Middle frontal gyrus (tissue), 1 donor: ENCODE measurements at regions not wholly inside any gene's neighbourhood (a gene's known extent, or its start where the extent isn't known, plus 50 kb on each side); places are given as distances from the start of the nearest gene placed in this dataset.
"Not testable (repeated sequence)": the region's sequence is repeated elsewhere in the genome, so short reads cannot be mapped to it uniquely, and the experiment has no call there.

Experiments used
- DNase-seq: peaks from one replicate; pipeline ENCODE4 v3.0.0-alpha.2; 2015; ENCODE audit warnings: low spot score; ENCODE audit errors: extremely low spot score

DNA sequence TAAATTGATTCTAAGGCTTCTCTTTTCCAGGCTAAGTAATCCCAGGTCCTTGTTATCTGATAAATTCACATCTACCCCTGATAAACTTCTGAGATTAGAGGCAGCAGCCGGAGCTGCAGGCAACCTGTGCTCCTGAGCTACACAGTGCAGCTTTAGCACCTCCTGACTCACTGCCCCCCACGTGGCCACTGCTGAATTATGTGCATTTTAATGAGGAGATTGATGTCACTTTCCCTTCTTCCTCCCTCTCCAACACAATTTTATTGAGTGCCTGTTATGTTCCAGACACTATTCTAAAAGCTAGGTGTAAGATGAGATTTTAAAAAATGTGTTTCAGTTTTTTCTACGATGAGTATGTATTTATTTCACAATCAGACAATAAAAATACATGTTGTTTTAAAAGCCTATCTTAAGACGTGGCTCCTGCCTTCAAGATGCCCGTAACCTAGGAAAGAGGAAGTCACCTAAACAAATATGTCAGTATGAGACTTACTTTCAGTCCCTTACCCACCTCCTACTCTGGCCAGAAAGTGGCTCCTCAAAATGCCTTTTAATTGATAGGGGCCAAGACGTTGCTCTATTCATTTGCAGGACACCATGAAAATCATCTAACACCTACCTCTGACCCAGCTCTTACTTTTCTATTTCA lies 161.5 kb upstream of the PFN2 start:
- no peak for DNase-seq

DNA sequence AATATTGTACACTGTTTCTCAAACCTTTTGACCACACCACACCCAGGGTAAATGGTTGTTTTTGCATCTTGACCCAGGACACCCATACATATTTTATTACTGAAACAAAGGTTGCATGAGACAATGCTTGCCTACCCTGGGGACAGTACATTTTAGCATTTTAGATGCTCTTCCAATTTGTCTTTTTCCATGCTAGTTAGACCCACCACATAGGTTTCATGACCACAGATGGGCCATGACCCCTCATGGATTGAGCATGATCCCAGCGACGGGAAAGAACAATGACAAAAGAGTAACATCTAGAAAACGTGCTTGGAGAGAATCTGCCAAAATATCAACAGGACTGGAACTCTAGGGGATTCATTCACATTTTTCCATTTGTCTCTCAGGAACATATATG lies 161.0 kb upstream of the PFN2 start:
- DNase-seq: no peak

DNA sequence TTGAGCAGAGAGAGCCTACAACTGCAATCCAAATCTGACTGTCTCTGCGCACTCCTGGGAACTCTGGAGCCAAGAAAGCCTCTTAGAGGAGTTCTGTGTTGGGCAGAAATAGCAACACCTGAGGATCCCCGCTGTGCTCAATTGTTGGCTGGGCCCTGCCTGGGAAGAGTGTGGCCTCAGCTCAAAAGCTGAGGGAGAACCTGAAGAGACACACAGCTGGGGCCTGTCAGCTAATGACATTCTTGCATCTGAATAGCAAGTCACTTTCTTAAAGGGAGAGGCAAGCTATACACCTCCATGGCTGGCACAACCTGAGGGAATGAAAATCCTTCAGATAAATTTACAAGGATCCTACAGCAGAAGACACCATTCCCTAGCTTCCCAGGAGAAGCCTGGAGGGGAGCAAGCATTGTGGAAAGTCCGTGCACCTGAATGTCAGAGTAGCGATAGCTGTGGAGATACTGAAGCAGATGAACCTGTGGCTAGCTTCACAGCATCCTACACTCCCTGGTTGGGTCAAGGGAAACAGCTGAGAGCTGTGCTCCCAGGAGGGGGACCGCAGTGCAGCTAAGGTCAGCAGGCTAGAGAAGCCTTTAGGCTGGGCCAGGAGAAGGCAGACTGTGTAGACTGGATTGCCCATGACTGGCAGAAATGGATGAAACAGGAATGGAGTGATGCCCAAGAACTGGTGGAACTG lies 159.9 kb upstream of the PFN2 start:
- no peak for DNase-seq

DNA sequence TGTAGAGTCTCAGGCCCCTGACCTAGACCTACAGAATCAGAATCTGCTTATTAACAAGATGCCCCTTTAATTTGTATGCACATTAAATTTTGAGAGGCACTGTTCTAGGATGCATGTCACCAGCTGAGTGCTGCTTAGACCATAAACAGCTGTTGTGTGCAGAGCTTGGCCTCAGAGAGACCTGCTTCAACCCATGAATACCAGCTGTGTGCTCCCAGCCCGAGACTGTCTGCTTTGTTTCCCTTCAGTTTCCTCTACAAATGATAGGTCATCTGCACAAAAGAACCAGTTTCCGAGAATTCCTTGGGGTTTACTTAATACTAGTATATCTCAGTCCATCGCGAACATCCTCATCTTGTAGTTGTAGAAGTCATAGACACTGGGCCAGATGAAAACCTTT lies 158.5 kb upstream of the PFN2 start:
- no peak for DNase-seq

DNA sequence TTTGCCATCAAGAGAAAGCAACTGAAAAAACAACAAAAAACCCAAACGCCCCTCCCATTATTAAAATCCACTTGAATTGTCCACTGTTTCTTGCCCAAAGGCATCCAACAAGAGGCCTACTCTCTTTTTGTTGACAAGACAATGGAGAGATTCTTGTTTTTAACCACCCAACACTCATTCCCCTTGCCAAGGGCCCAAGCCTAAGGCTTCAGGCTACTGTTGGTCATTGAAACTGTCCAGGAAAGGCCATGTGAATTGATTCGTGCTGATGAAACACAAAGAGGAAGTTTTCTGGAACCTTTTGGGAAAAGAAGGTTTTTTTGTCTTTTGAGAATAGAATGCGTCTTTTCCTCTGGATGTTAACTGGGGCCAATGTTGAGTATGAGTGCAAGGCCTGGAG lies 157.4 kb upstream of the PFN2 start:
- no peak for DNase-seq

DNA sequence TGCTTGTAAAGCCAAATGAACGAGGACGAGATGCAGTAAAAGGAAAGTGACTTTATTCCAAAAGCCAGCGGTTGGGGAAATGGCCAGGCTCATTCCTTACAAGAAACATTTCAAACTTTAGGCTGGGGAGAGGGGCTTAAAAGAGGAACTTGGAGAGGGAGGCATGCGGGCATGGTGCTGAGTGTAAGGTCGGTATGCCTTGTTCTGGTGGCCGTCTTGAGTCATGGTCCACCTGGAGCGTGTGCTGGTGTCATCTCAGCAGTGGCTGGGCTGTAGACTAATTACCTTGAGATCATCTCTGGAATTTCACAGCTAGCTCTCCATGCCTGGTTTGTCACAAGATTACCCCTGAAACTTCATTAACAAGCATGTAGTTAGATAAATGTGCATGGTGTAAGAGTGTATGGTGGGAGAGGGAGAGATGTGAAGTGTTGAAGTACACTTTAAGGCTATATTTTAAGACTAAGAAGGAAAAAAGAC lies 156.4 kb upstream of the PFN2 start:
- no peak for DNase-seq

DNA sequence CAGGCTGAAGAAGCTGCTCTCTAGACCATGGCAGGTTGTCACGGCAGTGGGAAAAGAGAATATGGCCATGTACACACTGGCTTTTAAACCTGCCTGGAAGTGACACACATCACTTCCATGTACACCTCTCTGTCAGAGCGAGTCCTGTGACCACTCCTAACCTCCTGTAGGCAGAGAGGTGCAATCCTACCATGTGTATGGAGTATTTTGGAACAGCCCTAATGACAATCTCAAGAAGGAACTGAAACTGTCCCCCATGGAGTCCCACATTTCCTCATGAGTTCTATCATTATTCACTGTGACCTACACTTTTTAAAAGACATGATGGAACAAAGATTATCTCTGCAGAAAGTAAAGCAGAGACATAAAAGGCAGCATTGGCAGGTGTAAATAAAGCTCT lies 153.4 kb upstream of the PFN2 start:
- no peak for DNase-seq

DNA sequence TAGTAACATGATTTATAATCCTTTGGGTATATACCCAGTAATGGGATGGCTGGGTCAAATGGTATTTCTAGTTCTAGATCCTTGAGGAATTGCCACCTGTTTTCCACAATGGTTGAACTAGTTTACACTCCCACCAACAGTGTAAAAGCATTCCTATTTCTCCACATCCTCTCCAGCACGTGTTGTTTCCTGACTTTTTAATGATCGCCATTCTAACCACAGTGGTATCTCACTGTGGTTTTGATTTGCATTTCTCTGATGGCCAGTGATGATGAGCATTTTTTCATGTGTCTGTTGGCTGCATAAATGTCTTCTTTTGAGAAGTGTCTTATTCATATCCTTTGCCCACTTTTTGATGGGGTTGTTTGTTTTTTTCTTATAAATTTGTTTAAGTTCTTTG lies 152.6 kb upstream of the PFN2 start:
- DNase-seq: not testable (repeated sequence)

DNA sequence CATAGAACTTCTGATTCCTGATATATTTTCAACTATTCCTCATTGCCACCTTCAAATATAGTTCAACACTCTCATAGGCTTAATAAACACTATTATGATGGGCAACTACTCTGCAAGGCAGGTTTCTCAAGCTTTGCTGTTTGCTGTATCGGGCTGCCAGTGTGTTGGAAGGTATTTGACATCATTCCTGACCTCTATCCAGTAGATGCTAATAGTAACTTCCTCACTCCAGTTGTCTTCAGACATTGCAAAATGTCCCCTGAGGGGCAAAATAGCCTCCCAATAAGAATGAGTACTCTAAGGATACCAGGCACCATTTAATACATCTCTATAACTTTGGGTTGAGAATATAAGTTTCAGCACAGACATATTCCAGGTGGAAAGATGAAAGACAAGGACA lies 147.5 kb upstream of the PFN2 start:
- no peak for DNase-seq

DNA sequence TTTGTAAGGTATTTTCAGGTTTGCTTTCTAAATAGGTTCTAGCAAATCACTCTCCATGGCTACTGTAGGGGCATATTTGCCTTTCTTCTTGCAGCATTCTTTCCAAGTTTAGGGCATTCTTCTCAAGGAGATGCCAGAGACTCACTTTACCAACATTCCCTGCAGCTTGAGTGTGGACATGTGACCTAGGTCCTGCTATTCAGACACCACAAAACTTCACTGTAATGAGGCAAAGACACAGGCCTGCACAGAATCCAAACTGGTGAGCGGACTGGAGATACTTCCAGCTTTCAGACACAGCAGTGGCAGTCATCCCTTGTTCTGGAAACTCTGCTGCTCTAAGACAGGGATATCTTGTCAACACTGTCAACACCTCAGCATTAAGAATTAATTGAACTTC lies 146.4 kb upstream of the PFN2 start:
- DNase-seq: no peak

DNA sequence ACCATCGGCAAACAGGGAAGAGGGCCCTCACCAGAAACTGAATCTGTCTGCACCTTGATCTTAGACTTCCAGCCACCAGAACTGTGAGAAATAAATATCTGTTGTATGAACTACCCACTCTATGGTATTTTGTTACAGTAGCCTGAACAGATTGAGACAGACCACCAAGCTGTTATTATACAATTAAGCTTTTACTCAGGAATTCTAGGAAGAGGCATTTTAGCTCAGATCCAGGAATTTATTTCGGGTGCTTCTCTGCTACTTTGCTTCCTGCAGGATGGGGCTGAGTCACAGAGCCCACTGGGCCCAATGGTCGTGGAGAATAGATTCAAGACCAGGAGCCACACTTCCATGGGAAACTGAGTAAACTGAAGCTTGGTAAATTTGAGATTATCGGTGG lies 145.5 kb upstream of the PFN2 start:
- DNase-seq: no peak

DNA sequence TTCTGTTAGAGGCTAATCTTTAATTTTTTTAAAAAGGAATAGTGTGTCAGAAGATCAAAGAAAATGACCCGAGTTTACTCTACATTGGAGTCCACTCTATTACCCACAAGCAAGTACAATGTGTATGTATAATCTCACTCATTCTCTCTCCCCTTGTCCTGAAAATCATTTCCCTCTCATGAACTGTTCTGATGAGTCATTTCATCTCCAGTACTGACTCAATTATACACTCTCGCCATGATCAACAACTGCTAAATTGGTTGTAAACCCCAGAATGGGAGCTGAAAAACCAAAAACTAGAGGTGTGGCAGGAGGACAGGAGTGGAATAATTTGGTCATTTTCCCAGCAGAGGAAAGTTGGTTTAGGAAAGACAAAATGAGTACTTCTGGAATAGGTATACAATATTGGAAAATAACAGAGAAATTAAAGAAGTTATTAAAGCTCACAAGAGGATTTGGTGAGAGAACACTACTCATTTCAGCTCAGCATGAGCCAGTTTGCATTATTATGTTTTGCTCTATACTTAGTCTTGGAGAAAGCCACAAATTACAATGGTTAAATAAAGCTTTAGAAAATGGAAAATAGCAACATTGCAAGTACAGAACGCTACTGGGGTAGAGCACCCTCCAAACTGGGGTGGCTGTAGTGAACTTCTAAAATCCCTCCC lies 144.3 kb upstream of the PFN2 start:
- DNase-seq: no peak

DNA sequence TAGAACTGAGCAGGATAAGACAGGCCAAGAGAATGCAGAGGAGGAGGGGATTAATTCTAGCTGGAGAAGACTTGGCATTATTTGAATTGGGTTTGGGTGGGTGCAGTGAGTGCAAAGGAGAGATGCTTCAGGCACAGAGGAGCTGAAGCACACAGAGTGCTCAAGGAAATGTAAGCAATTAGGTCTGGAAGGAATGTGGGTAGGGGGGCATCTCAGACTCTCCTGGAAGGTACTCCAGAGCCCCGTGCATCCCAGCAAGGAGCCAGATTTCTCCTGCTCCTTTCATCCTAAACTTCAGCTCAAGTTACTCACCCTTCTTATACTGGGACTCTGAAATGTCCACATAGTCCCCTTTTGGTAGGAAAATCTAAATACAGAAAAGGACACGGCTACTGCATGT lies 143.6 kb upstream of the PFN2 start:
- DNase-seq: no peak

DNA sequence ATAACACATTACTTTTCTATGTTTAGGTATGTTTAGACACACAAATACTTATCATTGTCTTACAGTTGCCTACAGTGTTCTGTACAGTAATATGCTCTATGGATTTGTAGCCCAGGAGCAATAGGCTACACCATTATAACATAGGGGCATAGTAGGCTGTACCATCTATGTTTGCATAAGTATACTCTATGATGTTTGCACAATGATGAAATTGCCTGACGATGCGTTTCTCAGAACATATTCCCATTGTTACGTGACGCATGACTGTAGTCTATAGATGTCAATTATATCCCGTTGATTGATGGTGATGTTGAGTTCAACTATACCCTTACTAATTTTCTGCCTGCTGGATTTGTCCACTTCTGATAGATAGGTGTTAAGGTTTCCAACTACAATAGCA lies 139.4 kb upstream of the PFN2 start:
- no peak for DNase-seq

DNA sequence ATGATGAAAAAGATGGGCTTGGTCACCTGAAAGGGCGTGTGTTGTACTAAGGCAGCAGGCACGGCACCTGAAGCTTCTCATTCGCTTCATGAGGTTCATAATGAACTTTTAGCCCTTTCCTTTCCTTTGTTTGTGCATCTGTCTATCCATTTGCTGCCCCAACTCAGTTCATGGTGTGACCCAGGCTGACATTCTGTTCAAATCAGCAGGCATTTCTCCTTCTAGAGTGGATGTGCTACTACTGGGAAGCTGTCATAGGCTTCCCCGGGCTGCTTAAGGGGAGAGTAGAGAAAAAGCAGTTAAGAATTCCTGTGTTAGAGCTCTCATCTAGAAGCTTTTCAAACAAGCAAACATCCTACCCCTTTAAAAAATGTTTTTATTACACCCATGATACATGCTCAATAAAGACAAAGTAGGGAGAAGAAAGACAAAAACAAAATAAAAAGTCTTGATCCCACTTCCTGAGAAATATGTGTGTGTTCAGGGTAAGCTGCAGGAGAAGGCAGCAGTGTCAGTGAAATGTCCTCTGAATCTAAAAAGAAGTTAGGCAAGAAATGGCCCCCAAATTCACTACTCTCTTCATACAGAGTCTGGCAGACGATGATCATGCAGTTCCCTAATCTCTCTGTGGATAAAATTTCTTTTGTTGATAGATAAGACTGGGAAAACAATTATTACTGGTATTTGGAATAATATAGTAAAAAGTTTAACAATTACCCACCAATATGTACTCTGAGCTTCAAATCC lies 136.9 kb upstream of the PFN2 start:
- DNase-seq: no peak

DNA sequence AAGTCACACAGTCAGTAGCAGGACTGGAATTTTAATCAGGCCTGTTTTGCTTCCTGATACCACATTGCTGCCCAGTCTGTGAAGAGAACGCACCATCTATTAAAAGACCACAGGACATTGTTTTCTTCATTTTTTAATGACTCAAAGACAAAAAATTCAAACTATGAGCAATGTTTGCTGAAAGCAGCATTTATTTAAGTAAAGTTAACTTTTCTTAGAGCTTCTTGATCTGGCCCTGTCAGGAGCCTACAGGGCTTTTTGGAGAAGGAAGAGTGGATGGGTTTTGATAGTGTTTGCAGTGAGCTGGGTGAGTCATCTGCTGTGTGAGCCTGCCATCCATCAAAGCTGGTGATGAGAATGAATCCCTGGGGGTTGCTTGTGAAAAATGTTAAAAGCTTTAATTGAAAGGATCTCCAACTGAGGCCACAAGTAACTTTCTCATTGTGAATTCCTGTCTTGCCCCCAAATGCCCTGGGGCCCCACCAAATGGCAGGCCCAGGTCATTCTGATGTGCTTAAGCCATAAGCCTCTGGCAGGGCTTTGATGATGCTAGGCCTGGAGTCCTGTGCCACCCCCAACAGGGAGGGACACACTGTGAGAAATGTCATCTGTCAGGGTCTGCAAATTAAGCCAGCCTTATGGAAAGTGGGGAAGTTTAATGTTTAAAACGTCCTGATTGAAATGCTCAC lies 136.2 kb upstream of the PFN2 start:
- no peak for DNase-seq

DNA sequence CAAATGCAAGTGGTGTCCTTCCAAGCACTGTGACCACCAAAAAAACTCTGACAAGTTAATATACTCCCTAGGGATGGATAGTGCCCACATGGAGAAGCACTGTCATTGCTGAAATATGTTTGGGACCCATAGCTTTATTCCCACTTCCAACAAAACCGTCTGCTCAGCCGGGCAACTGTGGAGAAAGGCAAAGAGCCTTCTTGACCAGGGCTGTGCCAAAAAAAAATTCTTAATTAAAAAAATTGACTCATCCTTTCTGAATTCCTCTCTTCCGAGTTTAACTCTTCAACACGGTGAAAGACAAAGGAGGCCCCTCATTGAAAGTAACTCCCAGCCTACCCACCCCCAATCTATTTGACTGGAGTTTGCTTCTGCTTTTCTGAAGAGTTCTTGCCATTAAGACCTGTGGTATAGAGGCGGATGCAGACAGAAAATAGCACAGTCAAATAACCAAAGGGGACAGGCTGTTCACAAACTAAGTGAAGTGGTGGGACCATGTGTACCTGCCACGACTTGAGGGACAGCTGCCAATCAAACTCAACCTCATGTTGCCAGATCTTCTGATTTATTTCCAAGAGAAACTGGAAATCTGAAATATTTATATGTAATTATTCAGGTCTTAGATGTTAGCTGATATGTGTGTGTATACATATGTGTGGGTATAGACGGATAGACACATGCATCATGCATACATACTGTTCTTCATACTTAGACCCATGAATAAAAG lies 135.4 kb upstream of the PFN2 start:
- no peak for DNase-seq

DNA sequence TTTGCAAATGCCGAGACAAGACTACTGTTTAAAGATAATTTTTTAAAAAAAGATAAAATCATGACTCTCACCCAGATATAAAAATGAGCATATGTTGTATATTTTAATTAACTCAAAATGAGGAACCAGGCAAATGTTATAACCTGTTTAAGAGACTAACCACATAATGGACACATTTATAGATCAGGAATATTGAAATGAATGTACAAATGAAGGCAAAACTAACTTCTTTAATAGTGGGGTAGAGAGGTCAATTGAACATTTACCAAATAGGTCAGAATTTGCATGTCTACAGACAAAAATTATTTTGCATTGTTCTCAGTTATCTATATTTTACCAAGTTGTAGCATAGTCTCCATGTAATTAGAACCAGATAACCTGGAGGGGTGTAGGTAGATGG lies 134.3 kb upstream of the PFN2 start:
- DNase-seq: no peak

DNA sequence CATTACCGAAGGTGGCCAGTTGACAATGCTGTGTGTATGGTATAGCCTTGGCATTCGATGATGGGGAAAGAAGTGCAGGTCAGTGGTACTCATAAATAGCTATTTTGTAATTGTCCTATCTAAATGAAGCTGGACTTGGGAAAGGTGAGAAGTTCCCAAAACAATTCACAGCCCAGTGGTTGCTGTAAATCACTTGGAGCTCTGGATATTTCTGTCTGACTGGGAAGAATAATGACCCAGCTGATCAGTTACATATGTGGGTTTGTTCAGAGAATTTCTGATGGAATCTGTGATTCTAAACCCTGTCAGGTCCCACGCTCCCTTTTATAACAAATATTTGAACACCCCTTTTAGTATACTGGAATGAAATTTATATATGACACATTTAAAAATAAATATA lies 133.9 kb upstream of the PFN2 start:
- DNase-seq: no peak

DNA sequence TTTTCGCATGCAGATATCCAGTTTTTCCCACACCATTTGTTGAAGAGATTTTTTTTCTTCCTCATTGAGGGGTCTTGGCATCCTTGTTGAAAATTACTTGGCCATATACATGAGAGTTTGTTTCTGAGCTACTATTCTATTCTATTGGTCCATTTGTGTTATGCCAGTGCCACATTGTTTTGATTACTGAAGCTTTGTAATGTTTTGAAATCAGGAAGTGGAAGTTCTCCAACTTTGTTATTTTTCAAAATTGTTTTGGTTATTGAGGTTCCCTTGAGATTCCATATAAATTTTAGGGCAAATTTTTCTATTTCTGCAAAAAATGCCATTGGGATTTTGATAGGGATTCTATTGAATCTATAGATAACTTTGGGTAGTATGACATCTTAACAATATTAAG lies 130.3 kb upstream of the PFN2 start:
- DNase-seq: no peak

DNA sequence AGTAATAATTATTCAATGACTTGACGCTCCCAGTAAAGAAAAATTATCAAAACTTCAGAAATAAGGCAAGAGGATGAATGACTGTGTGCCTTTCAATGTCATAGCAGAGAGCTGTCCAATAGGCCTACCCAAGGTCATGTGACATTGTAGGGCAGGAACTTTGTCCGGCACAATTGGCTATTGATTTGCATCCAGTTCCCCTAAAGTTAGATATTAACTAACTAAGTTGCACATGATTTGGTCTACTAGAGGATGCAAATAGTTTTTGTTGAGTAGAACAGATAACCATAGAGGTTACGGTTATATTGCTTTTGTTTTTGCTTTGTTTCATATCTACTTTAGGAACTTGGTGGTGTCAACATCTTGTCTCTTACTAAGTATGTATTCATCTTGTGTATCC lies 127.9 kb upstream of the PFN2 start:
- DNase-seq: no peak
